Neural progenitor cell (in vitro differentiated cells): ENCODE measurements at regions not wholly inside any gene's neighbourhood (a gene's known extent, or its start where the extent isn't known, plus 50 kb on each side); places are given as distances from the start of the nearest gene placed in this dataset.

Experiments used
- EZH2 ChIP-seq: fragments of 200-600 bp; sonication (generic); IDR thresholded peaks from 2 replicates; pipeline ENCODE4 v1.6.1; 2017; ENCODE audit warnings: antibody characterized with exemption, mild to moderate bottlenecking, moderate library complexity
- EZH2phosphoT487 ChIP-seq: fragments of 200-600 bp; sonication (generic); IDR thresholded peaks from 2 replicates; pipeline ENCODE4 v1.6.1; 2017; ENCODE audit warnings: antibody characterized with exemption
- TF ChIP-seq, protein P1 (sequence below): fragments of 200-600 bp; sonication (generic); IDR thresholded peaks from 2 replicates; pipeline ENCODE4 v1.5.1; 2017; ENCODE audit warnings: antibody characterized with exemption, mild to moderate bottlenecking

- TF ChIP-seq, protein P1, sequence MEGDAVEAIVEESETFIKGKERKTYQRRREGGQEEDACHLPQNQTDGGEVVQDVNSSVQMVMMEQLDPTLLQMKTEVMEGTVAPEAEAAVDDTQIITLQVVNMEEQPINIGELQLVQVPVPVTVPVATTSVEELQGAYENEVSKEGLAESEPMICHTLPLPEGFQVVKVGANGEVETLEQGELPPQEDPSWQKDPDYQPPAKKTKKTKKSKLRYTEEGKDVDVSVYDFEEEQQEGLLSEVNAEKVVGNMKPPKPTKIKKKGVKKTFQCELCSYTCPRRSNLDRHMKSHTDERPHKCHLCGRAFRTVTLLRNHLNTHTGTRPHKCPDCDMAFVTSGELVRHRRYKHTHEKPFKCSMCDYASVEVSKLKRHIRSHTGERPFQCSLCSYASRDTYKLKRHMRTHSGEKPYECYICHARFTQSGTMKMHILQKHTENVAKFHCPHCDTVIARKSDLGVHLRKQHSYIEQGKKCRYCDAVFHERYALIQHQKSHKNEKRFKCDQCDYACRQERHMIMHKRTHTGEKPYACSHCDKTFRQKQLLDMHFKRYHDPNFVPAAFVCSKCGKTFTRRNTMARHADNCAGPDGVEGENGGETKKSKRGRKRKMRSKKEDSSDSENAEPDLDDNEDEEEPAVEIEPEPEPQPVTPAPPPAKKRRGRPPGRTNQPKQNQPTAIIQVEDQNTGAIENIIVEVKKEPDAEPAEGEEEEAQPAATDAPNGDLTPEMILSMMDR: no peak
- no peak for TF ChIP-seq EZH2
- no peak for TF ChIP-seq EZH2phosphoT487
These were observed 120.2 kb upstream of the FAM9C start for GRCh38 chrX:13164611-13165010.
